SK-N-SH treated with all-trans-retinoic acid at 6 μM for 48 hours (cell line): ENCODE measurements at regions not wholly inside any gene's neighbourhood (a gene's known extent, or its start where the extent isn't known, plus 50 kb on each side); places are given as distances from the start of the nearest gene placed in this dataset.

Source experiments
- ARNTL ChIP-seq: fragments of 450-650 bp; formaldehyde crosslinking; IDR thresholded peaks from 2 replicates; pipeline ENCODE4 v1.5.0; 2020; ENCODE audit warnings: low read depth, mild to moderate bottlenecking, moderate library complexity, borderline replicate concordance
- ESRRG ChIP-seq: fragments of 250-450 bp; sonication (Bioruptor Pico); IDR thresholded peaks from 2 replicates; pipeline ENCODE4 v1.6.1; 2021; ENCODE audit warnings: mild to moderate bottlenecking
- ISL1 ChIP-seq: fragments of 250-450 bp; sonication (Bioruptor Pico); IDR thresholded peaks from 2 replicates; pipeline ENCODE4 v2.1.2; 2022; ENCODE audit warnings: mild to moderate bottlenecking, moderate library complexity
- TCF4 ChIP-seq: fragments of 250-450 bp; sonication (Bioruptor Pico); IDR thresholded peaks from 2 replicates; pipeline ENCODE4 v1.8.0; 2021; ENCODE audit warnings: mild to moderate bottlenecking, moderate library complexity, borderline replicate concordance
- TF ChIP-seq, protein P1 (sequence below): fragments of 250-450 bp; sonication (Bioruptor Pico); IDR thresholded peaks from 2 replicates; pipeline ENCODE4 v1.5.0; 2020; ENCODE audit warnings: mild to moderate bottlenecking, moderate library complexity

- TF ChIP-seq ISL1 (CRISPR knock-in tag) (no peak), ARNTL (no peak), ESRRG (no peak), TCF4 (CRISPR knock-in tag) (peak; percentile 29; the same call in 1 of the 2 replicates)
- TF ChIP-seq, protein P1, sequence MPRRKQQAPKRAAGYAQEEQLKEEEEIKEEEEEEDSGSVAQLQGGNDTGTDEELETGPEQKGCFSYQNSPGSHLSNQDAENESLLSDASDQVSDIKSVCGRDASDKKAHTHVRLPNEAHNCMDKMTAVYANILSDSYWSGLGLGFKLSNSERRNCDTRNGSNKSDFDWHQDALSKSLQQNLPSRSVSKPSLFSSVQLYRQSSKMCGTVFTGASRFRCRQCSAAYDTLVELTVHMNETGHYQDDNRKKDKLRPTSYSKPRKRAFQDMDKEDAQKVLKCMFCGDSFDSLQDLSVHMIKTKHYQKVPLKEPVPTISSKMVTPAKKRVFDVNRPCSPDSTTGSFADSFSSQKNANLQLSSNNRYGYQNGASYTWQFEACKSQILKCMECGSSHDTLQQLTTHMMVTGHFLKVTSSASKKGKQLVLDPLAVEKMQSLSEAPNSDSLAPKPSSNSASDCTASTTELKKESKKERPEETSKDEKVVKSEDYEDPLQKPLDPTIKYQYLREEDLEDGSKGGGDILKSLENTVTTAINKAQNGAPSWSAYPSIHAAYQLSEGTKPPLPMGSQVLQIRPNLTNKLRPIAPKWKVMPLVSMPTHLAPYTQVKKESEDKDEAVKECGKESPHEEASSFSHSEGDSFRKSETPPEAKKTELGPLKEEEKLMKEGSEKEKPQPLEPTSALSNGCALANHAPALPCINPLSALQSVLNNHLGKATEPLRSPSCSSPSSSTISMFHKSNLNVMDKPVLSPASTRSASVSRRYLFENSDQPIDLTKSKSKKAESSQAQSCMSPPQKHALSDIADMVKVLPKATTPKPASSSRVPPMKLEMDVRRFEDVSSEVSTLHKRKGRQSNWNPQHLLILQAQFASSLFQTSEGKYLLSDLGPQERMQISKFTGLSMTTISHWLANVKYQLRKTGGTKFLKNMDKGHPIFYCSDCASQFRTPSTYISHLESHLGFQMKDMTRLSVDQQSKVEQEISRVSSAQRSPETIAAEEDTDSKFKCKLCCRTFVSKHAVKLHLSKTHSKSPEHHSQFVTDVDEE = no peak
These were observed 79.0 kb upstream of the SEMA3C start for GRCh38 chr7:80997841-80998240.
